Heart left ventricle (tissue), 13 donors: ENCODE measurements at regions not wholly inside any gene's neighbourhood (a gene's known extent, or its start where the extent isn't known, plus 50 kb on each side); places are given as distances from the start of the nearest gene placed in this dataset.

Source experiments
- CTCF ChIP-seq, 12 donors: fragments of 200-600 bp; sonication (generic) in 4 of 12; IDR thresholded peaks; one replicate each; pipeline versions ENCODE4 v1.5.0 to v1.8.0; 2018 to 2022; ENCODE audit warnings: antibody characterized with exemption in 12 of 12, mild to moderate bottlenecking in 5 of 12
- POLR2A ChIP-seq, 2 donors: fragments of 450-650 bp; IDR thresholded peaks; one replicate each; pipeline ENCODE4 v1.6.1; 2017; ENCODE audit warnings: antibody characterized with exemption in 2 of 2, mild to moderate bottlenecking in 2 of 2, moderate library complexity in 2 of 2
- donor health status: ischemic (EF 13 %, LVEDD 7.1; RV severe dilation, severe dysfunction).
- donor health status: DM: no; HTN: yes; CAD: no.
- donor health status: DM: no; HTN: no; CAD: no.
- donor health status: ischemic (EF 25% LVEDD 6.9; RV normal size, moderate dysfunction).
- donor health status: ischemic (EF 25% LVEDD 5.7; RV mildly dilated, moderate dysfunction).
- donor health status: ischemic (EF 35%, LVEDD 5.7; RV mildly dilated, moderate dysfunction).
- donor health status: nonischemic (EF 11% LVEDD 7.7; RV severe dilation, severe dysfunction).
- donor health status: DM: yes; HTN: yes; CAD: no.
- donor health status: PGD.
- donor health status: ischemic (EF 29% LVEDD 5.4; RV normal size, mild dysfunction).
- donor health status: nonischemic (EF 23%, LVEDD 6.1; RV moderate dilation, normal function).

DNA sequence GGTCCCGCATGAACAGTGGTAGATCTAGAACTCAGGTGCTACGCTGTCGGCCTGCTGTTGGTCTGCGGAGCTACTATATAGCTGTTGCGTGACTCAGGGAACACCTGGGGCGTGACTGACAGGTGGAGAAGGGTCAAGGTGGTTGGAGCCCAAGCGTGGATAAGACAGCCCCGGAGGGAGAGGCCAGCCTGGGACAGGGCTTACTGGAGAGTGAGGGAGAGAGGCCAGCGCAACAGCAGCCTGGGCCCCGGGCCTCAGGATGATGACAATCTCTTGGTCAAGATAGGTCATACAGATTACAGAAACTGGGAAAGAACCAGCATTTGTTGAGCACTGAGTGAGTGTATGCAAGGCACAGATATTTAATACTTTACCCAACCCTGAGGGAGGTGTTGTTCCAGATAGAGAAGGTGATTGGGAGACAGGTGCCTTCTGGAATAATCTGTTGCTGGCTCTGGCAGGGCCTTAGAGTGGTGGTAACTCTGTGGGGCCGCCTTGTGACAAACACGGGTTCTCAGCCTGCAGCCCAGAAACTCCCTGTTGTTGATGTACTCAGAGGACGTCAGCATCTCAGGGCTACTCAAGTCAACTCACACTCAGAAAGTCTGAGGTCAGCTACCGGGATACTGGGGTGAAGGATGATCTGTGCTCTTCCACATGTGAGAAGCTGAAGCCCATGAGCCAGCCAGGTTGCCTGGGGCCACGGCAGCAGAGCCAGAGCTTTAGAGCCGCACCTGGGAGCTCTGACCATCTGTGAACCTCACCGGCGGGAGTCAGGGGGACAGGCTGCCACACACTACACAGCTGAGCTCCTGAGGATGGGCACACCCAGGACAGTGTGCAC is 265.4 kb upstream of the HES1 start:
- TF ChIP-seq CTCF (IDR thresholded peaks at IDR 0.05) (no peak), POLR2A (IDR thresholded peaks at IDR 0.05) (no peak)
